ENCODE measurements at regions not wholly inside any gene's neighbourhood (a gene's known extent, or its start where the extent isn't known, plus 50 kb on each side); places are given as distances from the start of the nearest gene placed in this dataset.

GRCh38 chr4:167509551-167509950 lies 275.3 kb upstream of the SPOCK3 start:
- TF ChIP-seq CTCF (conservative IDR thresholded peaks at IDR 0.05; ENCODE audit: low read length) (no peak), EZH2phosphoT487 (IDR thresholded peaks at IDR 0.05; ENCODE audit: borderline replicate concordance) (no peak)
- no peaks in the 10 kb centered on the region for H3K79me2 ChIP-seq (ENCODE audit: insufficient read depth, low read length)
- H4K20me1 ChIP-seq (ENCODE audit: insufficient read depth, low read length, poor library complexity, severe bottlenecking): no peaks in the 10 kb centered on the region
- H3K9ac ChIP-seq (ENCODE audit: low read depth, low read length, poor library complexity, severe bottlenecking): no peak overlapping the region
- H3K9me2 ChIP-seq (replicated peaks; ENCODE audit: low read depth, low read length): no peaks in the 10 kb centered on the region
- H3K9me3 ChIP-seq (ENCODE audit: insufficient read depth, low read depth, low read length): no peaks in the 10 kb centered on the region
- H3K27me3 ChIP-seq (ENCODE audit: insufficient read depth, low read length, poor library complexity, severe bottlenecking): no peaks in the 10 kb centered on the region
- no peaks in the 10 kb centered on the region for H3F3A ChIP-seq (ENCODE audit: low read depth)
- no peak overlapping the region for H3K4me2 ChIP-seq (ENCODE audit: low read depth, low read length, poor library complexity, severe bottlenecking)
- no peak overlapping the region for H2AFZ ChIP-seq (ENCODE audit: low read length)
- H3K4me1 ChIP-seq (ENCODE audit: insufficient read depth, low read length, poor library complexity, severe bottlenecking): no peaks in the 10 kb centered on the region
- H3K4me3 ChIP-seq (ENCODE audit: low read length, poor library complexity, severe bottlenecking): no peak overlapping the region
- H3K36me3 ChIP-seq (ENCODE audit: insufficient read depth, low read length): no peaks in the 10 kb centered on the region

- Histone ChIP-seq H3K79me2 (ENCODE audit: insufficient read depth, low read length) (no peaks in the 10 kb centered on the region), H3K4me1 (ENCODE audit: insufficient read depth, low read length, poor library complexity, severe bottlenecking) (no peaks in the 10 kb centered on the region), H3K27me3 (ENCODE audit: insufficient read depth, low read length, poor library complexity, severe bottlenecking) (no peaks in the 10 kb centered on the region), H4K20me1 (ENCODE audit: insufficient read depth, low read length, poor library complexity, severe bottlenecking) (no peaks in the 10 kb centered on the region), H3K9me3 (ENCODE audit: insufficient read depth, low read depth, low read length) (no peaks in the 10 kb centered on the region), H3K36me3 (ENCODE audit: insufficient read depth, low read length) (no peaks in the 10 kb centered on the region), H3K9ac (ENCODE audit: low read depth, low read length, poor library complexity, severe bottlenecking) (no peak overlapping the region), H3K9me2 (replicated peaks; ENCODE audit: low read depth, low read length) (no peaks in the 10 kb centered on the region), H3F3A (ENCODE audit: low read depth) (no peaks in the 10 kb centered on the region), H2AFZ (ENCODE audit: low read length) (no peak overlapping the region), H3K4me2 (ENCODE audit: low read depth, low read length, poor library complexity, severe bottlenecking) (no peak overlapping the region), H3K4me3 (ENCODE audit: low read length, poor library complexity, severe bottlenecking) (no peak overlapping the region)
- TF ChIP-seq CTCF (conservative IDR thresholded peaks at IDR 0.05; ENCODE audit: low read length): no peak
These were observed 289.8 kb upstream of the SPOCK3 start for GRCh38 chr4:167524091-167524490.

GRCh38 chr4:167537761-167538160 lies 303.5 kb upstream of the SPOCK3 start:
- Histone ChIP-seq H3K9ac (ENCODE audit: low read depth, low read length, poor library complexity, severe bottlenecking) (no peak overlapping the region), H2AFZ (ENCODE audit: low read length) (no peak overlapping the region), H3K9me3 (ENCODE audit: insufficient read depth, low read depth, low read length) (no peaks in the 10 kb centered on the region), H3K4me3 (ENCODE audit: low read length, poor library complexity, severe bottlenecking) (no peak overlapping the region), H3F3A (ENCODE audit: low read depth) (no peaks in the 10 kb centered on the region), H3K4me1 (ENCODE audit: insufficient read depth, low read length, poor library complexity, severe bottlenecking) (no peaks in the 10 kb centered on the region), H3K27me3 (ENCODE audit: insufficient read depth, low read length, poor library complexity, severe bottlenecking) (no peaks in the 10 kb centered on the region), H3K79me2 (ENCODE audit: insufficient read depth, low read length) (no peaks in the 10 kb centered on the region), H3K4me2 (ENCODE audit: low read depth, low read length, poor library complexity, severe bottlenecking) (no peak overlapping the region), H3K36me3 (ENCODE audit: insufficient read depth, low read length) (no peaks in the 10 kb centered on the region), H3K9me2 (replicated peaks; ENCODE audit: low read depth, low read length) (no peaks in the 10 kb centered on the region), H4K20me1 (ENCODE audit: insufficient read depth, low read length, poor library complexity, severe bottlenecking) (no peaks in the 10 kb centered on the region)
- TF ChIP-seq EZH2phosphoT487 (IDR thresholded peaks at IDR 0.05; ENCODE audit: borderline replicate concordance) (no peak), CTCF (conservative IDR thresholded peaks at IDR 0.05; ENCODE audit: low read length) (no peak)
